DLD1 (cell line): ENCODE measurements at regions not wholly inside any gene's neighbourhood (a gene's known extent, or its start where the extent isn't known, plus 50 kb on each side); places are given as distances from the start of the nearest gene placed in this dataset.

ENCODE experiments used
- in situ Hi-C: cut with HindIII; loops from 2 replicates; pipeline ENCODE4 v1.10.0; 2017; ENCODE audit warnings: low sequenced_read_pairs

GRCh38 chr18:57242285-57242684 is 95.4 kb downstream of the BOD1L2 start:
- in situ Hi-C loops = no loop called here

- in situ Hi-C loops = no loop called here
These were observed 96.8 kb downstream of the BOD1L2 start for GRCh38 chr18:57243624-57244179.

- in situ Hi-C loops = no loop called here
These were observed 102.3 kb downstream of the BOD1L2 start for GRCh38 chr18:57249179-57249578.

- in situ Hi-C loops = no loop called here
These were observed 102.5 kb upstream of the ST8SIA3 start for GRCh38 chr18:57249883-57250282.

GRCh38 chr18:57251747-57252146 is 100.6 kb upstream of the ST8SIA3 start:
- in situ Hi-C loops = no loop called here

- in situ Hi-C loops = no loop called here
These were observed 98.5 kb upstream of the ST8SIA3 start for GRCh38 chr18:57253903-57254302.

- in situ Hi-C loops = no loop called here
These were observed 94.1 kb upstream of the ST8SIA3 start for GRCh38 chr18:57258131-57258777.

GRCh38 chr18:57267368-57267925 is 84.9 kb upstream of the ST8SIA3 start:
- in situ Hi-C loops = no loop called here

- in situ Hi-C loops = no loop called here
These were observed 82.6 kb upstream of the ST8SIA3 start for GRCh38 chr18:57269756-57270155.

GRCh38 chr18:57270156-57270555 is 82.2 kb upstream of the ST8SIA3 start:
- in situ Hi-C loops = no loop called here

- in situ Hi-C loops = no loop called here
These were observed 79.2 kb upstream of the ST8SIA3 start for GRCh38 chr18:57273194-57273593.

GRCh38 chr18:57275111-57275510 is 77.2 kb upstream of the ST8SIA3 start:
- in situ Hi-C loops = no loop called here

- in situ Hi-C loops = no loop called here
These were observed 75.5 kb upstream of the ST8SIA3 start for GRCh38 chr18:57276829-57277228.

GRCh38 chr18:57278933-57279332 is 73.4 kb upstream of the ST8SIA3 start:
- in situ Hi-C loops = no loop called here

- in situ Hi-C loops = no loop called here
These were observed 70.8 kb upstream of the ST8SIA3 start for GRCh38 chr18:57281519-57281918.

- in situ Hi-C loops = no loop called here
These were observed 65.4 kb upstream of the ST8SIA3 start for GRCh38 chr18:57286949-57287348.

- in situ Hi-C loops = no loop called here
These were observed 64.6 kb upstream of the ST8SIA3 start for GRCh38 chr18:57287766-57288165.

GRCh38 chr18:57294547-57294946 is 57.8 kb upstream of the ST8SIA3 start:
- in situ Hi-C loops = loop anchor here (10.0 kb wide), 1 partner anchor 60 kb away; no protein-coding TSS in a partner anchor

- in situ Hi-C loops = loop anchor here (10.0 kb wide), 1 partner anchor 62 kb away; no protein-coding TSS in a partner anchor
These were observed 56.0 kb upstream of the ST8SIA3 start for GRCh38 chr18:57296336-57296735.

- in situ Hi-C loops = loop anchor here (10.0 kb wide), 1 partner anchor 63 kb away; no protein-coding TSS in a partner anchor
These were observed 55.1 kb upstream of the ST8SIA3 start for GRCh38 chr18:57297306-57297705.

- in situ Hi-C loops = loop anchor here (10.0 kb wide), 1 partner anchor 65 kb away; no protein-coding TSS in a partner anchor
These were observed 52.4 kb upstream of the ST8SIA3 start for GRCh38 chr18:57299931-57300330.
